Neuron (in vitro differentiated cells): ENCODE measurements at regions not wholly inside any gene's neighbourhood (a gene's known extent, or its start where the extent isn't known, plus 50 kb on each side); places are given as distances from the start of the nearest gene placed in this dataset.

Experiments used
- H2AFZ ChIP-seq: one replicate; pipeline ENCODE4 v1.6.1; 2013; ENCODE audit warnings: low read depth, mild to moderate bottlenecking, inconsistent platforms, low read length, moderate library complexity
- H3K27me3 ChIP-seq: one replicate; pipeline ENCODE4 v1.6.1; 2013; ENCODE audit warnings: low read length; ENCODE audit not compliant: insufficient read depth
- H3K36me3 ChIP-seq: one replicate; pipeline ENCODE4 v1.6.1; 2013; ENCODE audit warnings: low read length; ENCODE audit not compliant: insufficient read depth
- H3K4me1 ChIP-seq: one replicate; pipeline ENCODE4 v1.6.1; 2013; ENCODE audit warnings: low read length; ENCODE audit not compliant: insufficient read depth
- H3K4me3 ChIP-seq: 2 replicates; pipeline ENCODE4 v1.5.1; 2013; ENCODE audit warnings: mild to moderate bottlenecking, low read length, moderate library complexity
- H3K9me3 ChIP-seq: one replicate; pipeline ENCODE4 v1.6.1; 2013; ENCODE audit warnings: low read length

GRCh38 chr10:64215088-64215487 is 693.9 kb downstream of the REEP3 start:
- Histone ChIP-seq H3K9me3 (no peaks in the 10 kb centered on the region), H3K4me3 (no peak overlapping the region), H3K4me1 (no peaks in the 10 kb centered on the region), H3K36me3 (no peaks in the 10 kb centered on the region), H3K27me3 (no peaks in the 10 kb centered on the region), H2AFZ (no peak overlapping the region)

- Histone ChIP-seq H3K9me3 (no peaks in the 10 kb centered on the region), H3K27me3 (no peaks in the 10 kb centered on the region), H3K36me3 (no peaks in the 10 kb centered on the region), H3K4me1 (no peaks in the 10 kb centered on the region), H3K4me3 (no peak overlapping the region), H2AFZ (no peak overlapping the region)
These were observed 698.2 kb downstream of the REEP3 start for GRCh38 chr10:64219271-64220025.

- Histone ChIP-seq H2AFZ (no peak overlapping the region), H3K4me1 (no peaks in the 10 kb centered on the region), H3K4me3 (no peak overlapping the region), H3K27me3 (no peaks in the 10 kb centered on the region), H3K36me3 (no peaks in the 10 kb centered on the region), H3K9me3 (no peaks in the 10 kb centered on the region)
These were observed 713.3 kb downstream of the REEP3 start for GRCh38 chr10:64234489-64234888.

- Histone ChIP-seq H3K27me3 (no peaks in the 10 kb centered on the region), H3K4me1 (peaks cover 4% of the 10 kb centered on the region), H3K9me3 (no peaks in the 10 kb centered on the region), H3K36me3 (no peaks in the 10 kb centered on the region), H3K4me3 (no peak overlapping the region), H2AFZ (no peak overlapping the region)
These were observed 736.5 kb downstream of the REEP3 start for GRCh38 chr10:64257704-64258103.

- no peaks in the 10 kb centered on the region for H3K9me3 ChIP-seq
- peaks cover 5% of the 10 kb centered on the region for H3K4me1 ChIP-seq
- H3K4me3 ChIP-seq = no peak overlapping the region
- no peak overlapping the region for H2AFZ ChIP-seq
- H3K36me3 ChIP-seq = no peaks in the 10 kb centered on the region
- H3K27me3 ChIP-seq = no peaks in the 10 kb centered on the region
These were observed 739.9 kb downstream of the REEP3 start for GRCh38 chr10:64261092-64261491.

- Histone ChIP-seq H3K9me3 (no peaks in the 10 kb centered on the region), H3K4me1 (peaks cover 5% of the 10 kb centered on the region), H2AFZ (no peak overlapping the region), H3K4me3 (no peak overlapping the region), H3K27me3 (no peaks in the 10 kb centered on the region), H3K36me3 (no peaks in the 10 kb centered on the region)
These were observed 740.5 kb downstream of the REEP3 start for GRCh38 chr10:64261676-64262075.

GRCh38 chr10:64265961-64266360 is 744.8 kb downstream of the REEP3 start:
- Histone ChIP-seq H3K4me1 (peaks cover 5% of the 10 kb centered on the region), H3K36me3 (no peaks in the 10 kb centered on the region), H2AFZ (no peak overlapping the region), H3K9me3 (no peaks in the 10 kb centered on the region), H3K4me3 (no peak overlapping the region), H3K27me3 (no peaks in the 10 kb centered on the region)

- Histone ChIP-seq H3K4me1 (no peaks in the 10 kb centered on the region), H3K36me3 (no peaks in the 10 kb centered on the region), H3K4me3 (no peak overlapping the region), H3K9me3 (no peaks in the 10 kb centered on the region), H2AFZ (no peak overlapping the region), H3K27me3 (no peaks in the 10 kb centered on the region)
These were observed 750.3 kb downstream of the REEP3 start for GRCh38 chr10:64271508-64271907.

GRCh38 chr10:64271983-64272382 is 750.8 kb downstream of the REEP3 start:
- Histone ChIP-seq H3K36me3 (no peaks in the 10 kb centered on the region), H3K27me3 (no peaks in the 10 kb centered on the region), H3K9me3 (no peaks in the 10 kb centered on the region), H3K4me1 (no peaks in the 10 kb centered on the region), H2AFZ (no peak overlapping the region), H3K4me3 (no peak overlapping the region)

- Histone ChIP-seq H3K36me3 (no peaks in the 10 kb centered on the region), H3K27me3 (no peaks in the 10 kb centered on the region), H3K4me1 (no peaks in the 10 kb centered on the region), H3K4me3 (no peak overlapping the region), H2AFZ (no peak overlapping the region), H3K9me3 (no peaks in the 10 kb centered on the region)
These were observed 753.8 kb downstream of the REEP3 start for GRCh38 chr10:64275001-64275400.

GRCh38 chr10:64275774-64276173 is 754.6 kb downstream of the REEP3 start:
- Histone ChIP-seq H3K4me3 (no peak overlapping the region), H3K4me1 (no peaks in the 10 kb centered on the region), H3K9me3 (no peaks in the 10 kb centered on the region), H2AFZ (no peak overlapping the region), H3K27me3 (no peaks in the 10 kb centered on the region), H3K36me3 (no peaks in the 10 kb centered on the region)

- no peaks in the 10 kb centered on the region for H3K27me3 ChIP-seq
- H3K4me1 ChIP-seq = no peaks in the 10 kb centered on the region
- no peaks in the 10 kb centered on the region for H3K9me3 ChIP-seq
- H3K36me3 ChIP-seq = no peaks in the 10 kb centered on the region
- no peak overlapping the region for H3K4me3 ChIP-seq
- no peak overlapping the region for H2AFZ ChIP-seq
These were observed 756.3 kb downstream of the REEP3 start for GRCh38 chr10:64277536-64277935.

- Histone ChIP-seq H3K27me3 (no peaks in the 10 kb centered on the region), H3K4me1 (no peaks in the 10 kb centered on the region), H3K9me3 (no peaks in the 10 kb centered on the region)
These were observed 762.4 kb downstream of the REEP3 start for GRCh38 chr10:64283621-64284020.

GRCh38 chr10:64286533-64286932 is 765.3 kb downstream of the REEP3 start:
- Histone ChIP-seq H3K9me3 (no peaks in the 10 kb centered on the region), H3K4me1 (no peaks in the 10 kb centered on the region), H3K4me3 (no peak overlapping the region), H2AFZ (no peak overlapping the region), H3K36me3 (no peaks in the 10 kb centered on the region), H3K27me3 (no peaks in the 10 kb centered on the region)

More at GRCh38 chr10:64283621-64284020, 762.4 kb downstream of the REEP3 start:
- no peak overlapping the region for H3K4me3 ChIP-seq
- H2AFZ ChIP-seq = no peak overlapping the region
- no peaks in the 10 kb centered on the region for H3K36me3 ChIP-seq
